HPDE6-E6E7 (cell line): ENCODE measurements at regions not wholly inside any gene's neighbourhood (a gene's known extent, or its start where the extent isn't known, plus 50 kb on each side); places are given as distances from the start of the nearest gene placed in this dataset.
"Not testable (repeated sequence)": the region's sequence is repeated elsewhere in the genome, so short reads cannot be mapped to it uniquely, and the experiment has no call there.

Experiments
- DNase-seq: peaks from one replicate; pipeline ENCODE4 v3.0.0; 2011; ENCODE audit warnings: missing footprints; ENCODE audit errors: extremely low spot score

GRCh38 chr10:6926971-6927370 lies 346.9 kb upstream of the PRKCQ start:
- no peak for DNase-seq

GRCh38 chr10:6925146-6925545 lies 345.1 kb upstream of the PRKCQ start:
- DNase-seq = no peak

GRCh38 chr10:6924166-6924565 lies 344.1 kb upstream of the PRKCQ start:
- peak; percentile 4 for DNase-seq

GRCh38 chr10:6921026-6921425 lies 340.9 kb upstream of the PRKCQ start:
- not testable (repeated sequence) for DNase-seq

GRCh38 chr10:6920072-6921019 lies 340.3 kb upstream of the PRKCQ start:
- DNase-seq = peak; percentile 12

GRCh38 chr10:6919077-6919476 lies 339.0 kb upstream of the PRKCQ start:
- DNase-seq = no peak

GRCh38 chr10:6918305-6918704 lies 338.2 kb upstream of the PRKCQ start:
- no peak for DNase-seq

GRCh38 chr10:6917125-6917524 lies 337.0 kb upstream of the PRKCQ start:
- DNase-seq = no peak

- no peak for DNase-seq
Measured at GRCh38 chr10:6916601-6917000, 336.5 kb upstream of the PRKCQ start.

- no peak for DNase-seq
Measured at GRCh38 chr10:6915307-6915706, 335.2 kb upstream of the PRKCQ start.

- DNase-seq = no peak
Measured at GRCh38 chr10:6912929-6913328, 332.9 kb upstream of the PRKCQ start.

GRCh38 chr10:6912424-6912823 lies 332.3 kb upstream of the PRKCQ start:
- DNase-seq = peak; percentile 19

- DNase-seq = no peak
Measured at GRCh38 chr10:6912021-6912420, 331.9 kb upstream of the PRKCQ start.

GRCh38 chr10:6909905-6910560 lies 330.0 kb upstream of the PRKCQ start:
- no peak for DNase-seq

GRCh38 chr10:6907877-6908530 lies 327.9 kb upstream of the PRKCQ start:
- DNase-seq = no peak

- no peak for DNase-seq
Measured at GRCh38 chr10:6894405-6894804, 314.3 kb upstream of the PRKCQ start.

- no peak for DNase-seq
Measured at GRCh38 chr10:6892864-6893263, 312.8 kb upstream of the PRKCQ start.

GRCh38 chr10:6891924-6892323 lies 311.8 kb upstream of the PRKCQ start:
- DNase-seq = no peak

GRCh38 chr10:6889718-6890117 lies 309.6 kb upstream of the PRKCQ start:
- DNase-seq = no peak

GRCh38 chr10:6888434-6888833 lies 308.4 kb upstream of the PRKCQ start:
- no peak for DNase-seq

- no peak for DNase-seq
Measured at GRCh38 chr10:6885284-6885683, 305.2 kb upstream of the PRKCQ start.

GRCh38 chr10:6881987-6882386 lies 301.9 kb upstream of the PRKCQ start:
- DNase-seq = no peak
